CD14-positive monocyte (primary cell): ENCODE measurements at regions not wholly inside any gene's neighbourhood (a gene's known extent, or its start where the extent isn't known, plus 50 kb on each side); places are given as distances from the start of the nearest gene placed in this dataset.

Source experiments
- DNase-seq, 3 donors: peaks; one replicate each; pipeline ENCODE4 v3.0.0-alpha.2; 2011 to 2022
- H2AFZ ChIP-seq: 2 replicates; pipeline ENCODE4 v1.6.0; 2012; ENCODE audit warnings: mild to moderate bottlenecking, low read depth, low read length, inconsistent platforms; ENCODE audit not compliant: insufficient read depth, poor library complexity, severe bottlenecking
- H3K27ac ChIP-seq, 2 donors: 1 replicate in 1 of 2; 2 replicates in 1 of 2; pipeline ENCODE4 v1.5.1; 2012 to 2013; ENCODE audit warnings: low read length in 2 of 2, control low read depth in 1 of 2, inconsistent platforms in 1 of 2, low read depth in 1 of 2, mild to moderate bottlenecking in 1 of 2
- H3K27me3 ChIP-seq, 2 donors: one replicate each; pipeline versions ENCODE4 v1.6.0 to v1.6.1; 2011 to 2013; ENCODE audit warnings: low read length in 2 of 2; ENCODE audit not compliant: control insufficient read depth in 2 of 2, insufficient read depth in 2 of 2
- H3K36me3 ChIP-seq, 2 donors: replicated peaks in 1 of 2; 1 replicate in 1 of 2; 2 replicates in 1 of 2; pipeline versions ENCODE4 v1.5.1 to v1.6.1; 2012 to 2013; ENCODE audit warnings: low read length in 2 of 2, control low read depth in 1 of 2, inconsistent platforms in 1 of 2, mild to moderate bottlenecking in 1 of 2; ENCODE audit not compliant: insufficient read depth in 2 of 2, control insufficient read depth in 1 of 2
- H3K4me1 ChIP-seq, 2 donors: 1 replicate in 1 of 2; 2 replicates in 1 of 2; pipeline versions ENCODE4 v1.5.1 to v1.6.1; 2012 to 2013; ENCODE audit warnings: low read length in 2 of 2, control low read depth in 1 of 2, inconsistent platforms in 1 of 2, mild to moderate bottlenecking in 1 of 2, moderate library complexity in 1 of 2; ENCODE audit not compliant: insufficient read depth in 2 of 2, control insufficient read depth in 1 of 2
- H3K4me2 ChIP-seq: replicated peaks from 2 replicates; pipeline ENCODE3; 2012; ENCODE audit warnings: low read length, moderate library complexity, mild to moderate bottlenecking; ENCODE audit not compliant: poor library complexity, severe bottlenecking; ENCODE audit errors: extremely low read depth
- H3K4me3 ChIP-seq, 3 experiments: fragments of 200-600 bp in 1 of 3; sonication (generic) in 1 of 3; replicated peaks in 1 of 3; 1 replicate in 2 of 3; 2 replicates in 1 of 3; pipeline ENCODE4 v1.5.1; 2011 to 2013; ENCODE audit warnings: low read length in 3 of 3, mild to moderate bottlenecking in 3 of 3, control low read depth in 2 of 3, low read depth in 2 of 3, inconsistent platforms in 1 of 3, moderate library complexity in 1 of 3
- H3K79me2 ChIP-seq: 2 replicates; pipeline ENCODE4 v1.6.0; 2012; ENCODE audit warnings: mild to moderate bottlenecking, control low read depth, inconsistent platforms, low read length, moderate library complexity; ENCODE audit not compliant: insufficient read depth
- H3K9ac ChIP-seq: 2 replicates; pipeline ENCODE4 v1.6.0; 2017; ENCODE audit warnings: low read length, mild to moderate bottlenecking; ENCODE audit not compliant: insufficient read depth, poor library complexity, severe bottlenecking
- H3K9me3 ChIP-seq, 2 donors: replicated peaks in 1 of 2; 1 replicate in 1 of 2; 2 replicates in 1 of 2; pipeline versions ENCODE4 v1.5.1 to v1.6.1; 2012 to 2013; ENCODE audit warnings: low read length in 2 of 2, control low read depth in 1 of 2; ENCODE audit not compliant: control insufficient read depth in 1 of 2, insufficient read depth in 1 of 2
- H4K20me1 ChIP-seq: 2 replicates; pipeline ENCODE4 v1.6.0; 2012; ENCODE audit warnings: mild to moderate bottlenecking, low read length, control low read depth, moderate library complexity; ENCODE audit not compliant: insufficient read depth
- H3K27ac Mint-ChIP-seq, 7 donors: one replicate each; pipeline ENCODE4 v1.8.0; 2020; ENCODE audit warnings: mild to moderate bottlenecking in 7 of 7, mixed read lengths in 7 of 7, moderate library complexity in 6 of 7, inconsistent platforms in 2 of 7
- H3K27me3 Mint-ChIP-seq, 3 donors: one replicate each; pipeline ENCODE4 v1.8.0; 2021 to 2022; ENCODE audit warnings: low read depth in 3 of 3, mild to moderate bottlenecking in 3 of 3, mixed read lengths in 3 of 3, moderate library complexity in 3 of 3, inconsistent platforms in 1 of 3
- H3K36me3 Mint-ChIP-seq, 2 donors: one replicate each; pipeline ENCODE4 v1.8.0; 2020; ENCODE audit warnings: mixed read lengths in 2 of 2, inconsistent platforms in 1 of 2, mild to moderate bottlenecking in 1 of 2
- H3K4me1 Mint-ChIP-seq: one replicate; pipeline ENCODE4 v1.8.0; 2020; ENCODE audit warnings: mild to moderate bottlenecking, mixed read lengths
- H3K4me3 Mint-ChIP-seq, 2 donors: one replicate each; pipeline ENCODE4 v1.8.0; 2020; ENCODE audit warnings: mild to moderate bottlenecking in 2 of 2, mixed read lengths in 2 of 2, moderate library complexity in 1 of 2
- H3K9me3 Mint-ChIP-seq, 7 donors: one replicate each; pipeline ENCODE4 v1.8.0; 2020 to 2022; ENCODE audit warnings: mixed read lengths in 7 of 7, mild to moderate bottlenecking in 6 of 7, moderate library complexity in 6 of 7, inconsistent platforms in 2 of 7
- CTCF ChIP-seq: fragments of 200-600 bp; IDR thresholded peaks from one replicate; pipeline ENCODE4 v1.8.0; 2022; ENCODE audit warnings: antibody characterized with exemption, mild to moderate bottlenecking
- WGBS: methylation state at CpG from one replicate; pipeline ENCODE4 v1.1.5; 2013; ENCODE audit warnings: missing lambda C conversion rate; ENCODE audit not compliant: insufficient coverage; 5-methylcytosine and 5-hydroxymethylcytosine counted together
- intact Hi-C, 2 donors: fragments of 100-400 bp; cut with micrococcal nuclease; formaldehyde crosslinking; loops; one replicate each; pipeline versions ENCODE4 v1.15.0 to v1.15.1; 2023

DNA sequence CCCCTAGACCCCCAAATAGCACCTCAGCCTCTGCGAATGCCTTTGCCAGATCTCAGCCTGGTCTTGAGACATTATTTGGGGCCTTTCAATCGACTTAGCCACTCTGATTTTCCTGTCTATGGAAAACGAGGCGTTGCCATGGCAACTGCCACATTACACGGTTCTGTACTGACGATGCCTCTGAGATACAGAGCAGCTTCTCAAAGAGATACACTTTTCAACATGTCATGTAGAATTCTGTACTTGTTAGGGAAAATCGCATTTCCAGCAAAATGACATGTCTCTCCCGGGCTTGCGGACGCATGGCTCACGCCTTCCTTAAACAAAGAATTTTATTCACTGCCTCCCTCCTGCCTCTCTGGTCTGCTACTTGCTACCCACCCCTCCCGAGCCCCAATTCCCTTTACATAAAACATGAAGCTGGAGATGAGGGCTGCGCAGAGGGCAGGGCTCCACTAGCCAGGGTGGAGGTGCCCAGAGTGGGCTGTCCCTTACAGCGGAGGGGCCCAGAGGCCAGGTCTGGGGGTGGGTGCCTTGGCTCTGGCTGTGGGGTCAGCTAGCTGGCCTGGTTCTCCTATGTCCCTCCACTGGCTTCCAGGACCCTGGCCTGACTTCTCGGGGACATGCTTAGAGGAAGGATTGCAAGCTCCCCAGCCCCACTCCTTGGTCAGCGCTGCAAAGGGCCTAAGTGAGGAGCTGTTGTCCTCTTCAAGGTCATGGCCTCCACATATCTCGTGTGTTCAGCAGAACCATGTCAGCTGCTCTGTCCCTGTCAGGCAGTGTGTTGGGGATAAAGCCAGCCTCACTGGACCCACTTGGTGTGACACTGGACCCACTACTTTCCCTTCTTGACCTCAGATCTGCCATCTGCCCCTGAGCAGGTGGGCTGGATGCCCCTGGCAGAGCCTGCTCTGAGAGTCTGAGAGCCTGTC, 342.5 kb downstream of the RPS24 start:
- Histone ChIP-seq H3K79me2 (no peaks in the 10 kb centered on the region), H3K4me1 (no peaks in the 10 kb centered on the region), H3K9me3 (peaks cover 0 to 5% of the 10 kb centered on the region in 2 donors), H3K27ac (no peak overlapping the region), H4K20me1 (no peaks in the 10 kb centered on the region), H3K4me3 (no peak overlapping the region), H2AFZ (no peak overlapping the region), H3K27me3 (no peaks in the 10 kb centered on the region), H3K4me2 (no peak overlapping the region), H3K36me3 (no peaks in the 10 kb centered on the region), H3K9ac (no peak overlapping the region)
- WGBS = 83% methylated on average over 14 of the region's 17 CpGs
- intact Hi-C loops = no loop called here
- no peak overlapping the region for H3K4me3 Mint-ChIP-seq
- H3K27me3 Mint-ChIP-seq = peaks cover 0 to 3% (median 2%) of the 10 kb centered on the region in 3 donors
- no peak for DNase-seq
- no peak for TF ChIP-seq CTCF
- H3K27ac Mint-ChIP-seq = no peak overlapping the region
- H3K36me3 Mint-ChIP-seq = no peaks in the 10 kb centered on the region
- H3K9me3 Mint-ChIP-seq = peaks cover 0 to 6% (median 0%) of the 10 kb centered on the region in 7 donors
- no peaks in the 10 kb centered on the region for H3K4me1 Mint-ChIP-seq

DNA sequence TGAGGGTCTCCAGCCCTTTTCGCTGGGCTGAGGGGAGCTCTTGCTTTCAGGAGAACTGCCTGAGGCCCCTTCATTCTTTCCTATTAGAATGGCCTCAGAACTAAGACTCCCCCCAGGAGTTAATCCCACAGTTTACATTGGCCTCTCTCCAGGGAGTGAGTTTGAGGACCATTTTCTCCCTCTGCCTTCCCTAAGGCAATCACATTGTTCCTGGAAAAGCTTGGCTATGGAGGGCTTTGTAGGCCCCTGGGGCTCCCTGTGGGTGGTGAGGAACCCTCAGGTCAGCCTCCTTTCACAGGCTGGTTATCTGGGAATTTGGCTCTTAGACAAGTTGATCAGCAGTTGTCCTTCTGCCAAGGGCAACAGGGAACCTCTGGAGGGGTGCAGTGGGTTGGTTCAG, 343.7 kb downstream of the RPS24 start:
- 100% methylated on average over 1 of the region's 1 CpG for WGBS
- intact Hi-C loops = no loop called here
- no peaks in the 10 kb centered on the region for H3K79me2 ChIP-seq
- Mint-ChIP-seq H3K27ac (no peak overlapping the region), H3K4me1 (no peaks in the 10 kb centered on the region), H3K36me3 (no peaks in the 10 kb centered on the region), H3K27me3 (peaks cover 0 to 3% (median 2%) of the 10 kb centered on the region in 3 donors), H3K4me3 (no peak overlapping the region), H3K9me3 (peaks cover 0 to 6% (median 0%) of the 10 kb centered on the region in 7 donors)
- H3K27me3 ChIP-seq = no peaks in the 10 kb centered on the region
- TF ChIP-seq CTCF = no peak
- H3K4me2 ChIP-seq = no peak overlapping the region
- H3K4me1 ChIP-seq = no peaks in the 10 kb centered on the region
- no peak overlapping the region for H3K9ac ChIP-seq
- no peak overlapping the region for H3K27ac ChIP-seq
- H3K9me3 ChIP-seq = peaks cover 0 to 5% of the 10 kb centered on the region in 2 donors
- no peaks in the 10 kb centered on the region for H3K36me3 ChIP-seq
- H3K4me3 ChIP-seq = no peak overlapping the region
- no peaks in the 10 kb centered on the region for H4K20me1 ChIP-seq
- DNase-seq = no peak
- no peak overlapping the region for H2AFZ ChIP-seq
